HCT116 (cell line): ENCODE measurements at regions not wholly inside any gene's neighbourhood (a gene's known extent, or its start where the extent isn't known, plus 50 kb on each side); places are given as distances from the start of the nearest gene placed in this dataset.

Experiments used
- ATAC-seq: fragments of 200-7000 bp; cut with Tn5 transposase; 2 replicates; pipeline ENCODE4 v1.9.1; 2020; ENCODE audit warnings: mild to moderate bottlenecking, moderate library complexity
- BruUV-seq: library from RNA; stranded (reverse); fragments of 400-500 nt; replicated peaks from 2 replicates; lab custom pipeline; 2021; lab: Mats Ljungman, UMichigan
- CTCF ChIA-PET: fragments of 300-600 bp; sonication (Branson Sonifier 250); formaldehyde crosslinking; loops from one replicate; lab custom pipeline; 2021; ENCODE audit warnings: antibody characterized with exemption; lab: Charles Lee
- POLR2A ChIA-PET: fragments of 300-600, 350-600 bp; sonication (Branson Sonifier 250); formaldehyde crosslinking; loops from one replicate; lab custom pipeline; 2021; ENCODE audit warnings: antibody characterized with exemption; lab: Charles Lee
- RAD21 ChIA-PET, 2 experiments: fragments of 300-600 bp; sonication (Branson Sonifier 250); formaldehyde crosslinking; loops; one replicate each; lab custom pipeline; 2023; ENCODE audit warnings: low total read pairs in 2 of 2; ENCODE audit not compliant: uncharacterized antibody in 2 of 2, unreplicated experiment in 2 of 2, low non-redundant PET in 1 of 2; lab: Charles Lee
- DNase-seq: peaks from one replicate; pipeline ENCODE4 v3.0.0-alpha.2; 2010; ENCODE audit warnings: low read depth, low spot score
- H2AFZ ChIP-seq: fragments of 200-600 bp; shearing (Covaris generic), sonication (generic); 2 replicates; pipeline ENCODE4 v1.6.1; 2017; ENCODE audit warnings: low read depth, mixed run types, mixed read lengths, antibody characterized with exemption, low read length; ENCODE audit not compliant: poor library complexity, severe bottlenecking
- H3K27ac ChIP-seq: 2 replicates; pipeline ENCODE4 v1.5.1; 2012; ENCODE audit warnings: low read depth, low read length
- H3K27me3 ChIP-seq: fragments of 200-600 bp; sonication (generic); 2 replicates; pipeline ENCODE4 v1.6.1; 2016; ENCODE audit warnings: mixed run types, low read length, mixed read lengths; ENCODE audit not compliant: insufficient read depth
- H3K36me3 ChIP-seq, 2 experiments: fragments of 200-500 bp in 1 of 2; fragments of 200-600 bp in 1 of 2; sonication (Bioruptor generic) in 1 of 2; sonication (generic) in 1 of 2; 2 replicates each; pipeline versions ENCODE4 v1.5.1 to v1.6.1; 2014 to 2016; ENCODE audit warnings: low read length in 2 of 2, inconsistent platforms in 1 of 2, mixed read lengths in 1 of 2, mixed run types in 1 of 2; ENCODE audit not compliant: insufficient read depth in 2 of 2, control insufficient read depth in 1 of 2
- H3K4me1 ChIP-seq, 2 experiments: fragments of 200-600 bp in 1 of 2; sonication (generic) in 1 of 2; 2 replicates each; pipeline versions ENCODE4 v1.5.1 to v1.6.1; 2012 to 2017; ENCODE audit warnings: low read length in 2 of 2, inconsistent platforms in 1 of 2, mild to moderate bottlenecking in 1 of 2, mixed read lengths in 1 of 2, mixed run types in 1 of 2, moderate library complexity in 1 of 2; ENCODE audit not compliant: insufficient read depth in 2 of 2, control insufficient read depth in 1 of 2
- H3K4me2 ChIP-seq: fragments of 200-600 bp; sonication (generic); 2 replicates; pipeline ENCODE4 v1.6.1; 2017; ENCODE audit warnings: mixed run types, low read length, mixed read lengths
- H3K4me3 ChIP-seq, 2 experiments: fragments of 200-600 bp in 1 of 2; sonication (generic) in 1 of 2; replicated peaks in 1 of 2; 2 replicates each; pipeline ENCODE4 v1.5.1; 2011 to 2016; ENCODE audit warnings: low read length in 2 of 2, control low read depth in 1 of 2, low read depth in 1 of 2, mild to moderate bottlenecking in 1 of 2, mixed read lengths in 1 of 2, mixed run types in 1 of 2
- H3K79me2 ChIP-seq: fragments of 200-600 bp; sonication (generic); 2 replicates; pipeline ENCODE4 v1.6.1; 2017; ENCODE audit warnings: mild to moderate bottlenecking, mixed run types, low read length, moderate library complexity, mixed read lengths; ENCODE audit not compliant: insufficient read depth
- H3K9ac ChIP-seq: fragments of 200-600 bp; sonication (generic); 2 replicates; pipeline ENCODE4 v1.6.1; 2016; ENCODE audit warnings: low read length, mixed read lengths
- H3K9me2 ChIP-seq: fragments of 200-600 bp; sonication (generic), shearing (Covaris generic); 2 replicates; pipeline ENCODE4 v1.6.1; 2017; ENCODE audit warnings: mixed run types, mild to moderate bottlenecking, moderate library complexity; ENCODE audit not compliant: insufficient read depth
- H3K9me3 ChIP-seq, 2 experiments: fragments of 200-500 bp in 1 of 2; fragments of 200-600 bp in 1 of 2; sonication (Bioruptor generic) in 1 of 2; sonication (generic) in 1 of 2; 2 replicates each; pipeline ENCODE4 v1.6.1; 2014 to 2017; ENCODE audit warnings: low read length in 2 of 2, mixed read lengths in 2 of 2, inconsistent platforms in 1 of 2, low read depth in 1 of 2, mild to moderate bottlenecking in 1 of 2, mixed run types in 1 of 2, moderate library complexity in 1 of 2; ENCODE audit not compliant: control insufficient read depth in 1 of 2, insufficient read depth in 1 of 2
- H4K20me1 ChIP-seq: fragments of 200-600 bp; sonication (generic), shearing (Covaris generic); 2 replicates; pipeline ENCODE4 v1.6.1; 2017; ENCODE audit warnings: mixed run types, mild to moderate bottlenecking, moderate library complexity; ENCODE audit not compliant: insufficient read depth
- CBX3 ChIP-seq: IDR thresholded peaks from 2 replicates; pipeline ENCODE4 v1.6.1; 2012; ENCODE audit warnings: low read depth
- CEBPB ChIP-seq: IDR thresholded peaks from 2 replicates; pipeline ENCODE4 v1.6.1; 2012; ENCODE audit warnings: low read depth
- EGR1 ChIP-seq: IDR thresholded peaks from 2 replicates; pipeline ENCODE4 v1.6.1; 2012; ENCODE audit warnings: low read depth
- ELF1 ChIP-seq: IDR thresholded peaks from 2 replicates; pipeline ENCODE4 v1.6.1; 2012; ENCODE audit warnings: low read depth, borderline replicate concordance
- EZH2 ChIP-seq: fragments of 200-600 bp; sonication (generic); IDR thresholded peaks from 2 replicates; pipeline ENCODE4 v1.6.1; 2017; ENCODE audit warnings: antibody characterized with exemption, mixed run types
- EZH2phosphoT487 ChIP-seq: fragments of 200-600 bp; IDR thresholded peaks from 2 replicates; pipeline ENCODE4 v1.6.1; 2018; ENCODE audit warnings: antibody characterized with exemption, borderline replicate concordance
- JUND ChIP-seq: IDR thresholded peaks from 2 replicates; pipeline ENCODE4 v1.6.1; 2012
- POLR2AphosphoS5 ChIP-seq: IDR thresholded peaks from 2 replicates; pipeline ENCODE4 v1.6.1; 2011; ENCODE audit warnings: mild to moderate bottlenecking, low read depth, low read length, moderate library complexity
- SIN3A ChIP-seq: IDR thresholded peaks from 2 replicates; pipeline ENCODE4 v1.6.1; 2012; ENCODE audit warnings: low read depth
- SP1 ChIP-seq: IDR thresholded peaks from 2 replicates; pipeline ENCODE4 v1.6.1; 2012; ENCODE audit warnings: low read depth
- SRF ChIP-seq: IDR thresholded peaks from 2 replicates; pipeline ENCODE4 v1.6.1; 2012; ENCODE audit warnings: low read depth
- TCF7L2 ChIP-seq: IDR thresholded peaks from 2 replicates; pipeline ENCODE4 v1.7.0; 2011; ENCODE audit warnings: borderline replicate concordance, inconsistent platforms; ENCODE audit not compliant: insufficient read depth, insufficient read length; ENCODE audit errors: extremely low read depth
- ZFX ChIP-seq: fragments of 450-650 bp; IDR thresholded peaks from 2 replicates; pipeline ENCODE4 v1.6.1; 2017
- ZNF274 ChIP-seq: fragments of 200-500 bp; sonication (Bioruptor generic); IDR thresholded peaks from 2 replicates; pipeline ENCODE4 v1.6.1; 2014; ENCODE audit warnings: mild to moderate bottlenecking, low read depth, low read length, inconsistent platforms
- intact Hi-C: fragments of 100-400 bp; cut with micrococcal nuclease; formaldehyde crosslinking; loops from 2 replicates; pipeline ENCODE4 v1.10.0; 2022
- TF ChIP-seq, protein P1 (sequence below), 3 experiments: fragments of 200-600 bp in 1 of 3; sonication (generic) in 1 of 3; IDR thresholded peaks in 2 of 3; conservative IDR thresholded peaks in 1 of 3; 2 replicates each; pipeline ENCODE4 v1.5.1; 2012 to 2017; ENCODE audit warnings: low read depth in 2 of 3, low read length in 2 of 3, antibody characterized with exemption in 1 of 3, borderline replicate concordance in 1 of 3, control low read depth in 1 of 3, mild to moderate bottlenecking in 1 of 3, mixed read lengths in 1 of 3, mixed run types in 1 of 3, moderate library complexity in 1 of 3; ENCODE audit not compliant: insufficient read depth in 1 of 3
- TF ChIP-seq, protein P2 (sequence below): IDR thresholded peaks from 2 replicates; pipeline ENCODE4 v1.6.1; 2012

DNA sequence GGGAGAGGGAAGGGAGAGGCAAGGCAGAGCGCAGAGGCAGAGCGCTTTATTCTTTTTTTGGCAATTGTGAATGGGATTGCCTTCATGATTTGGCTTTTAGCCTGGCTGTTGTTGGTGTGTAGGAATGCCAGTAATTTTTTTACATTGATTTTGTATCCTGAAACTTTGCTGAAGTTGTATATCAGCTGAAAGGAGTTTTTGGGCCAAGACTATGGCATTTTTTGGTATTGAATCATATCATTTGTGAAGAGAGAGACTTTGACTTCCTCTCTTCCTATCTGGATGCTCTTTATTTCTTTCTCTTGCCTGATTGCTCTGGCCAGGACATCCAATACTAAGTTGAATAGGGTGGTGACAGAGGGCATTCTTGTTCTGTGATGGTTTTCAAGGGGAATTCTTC lies 291.3 kb downstream of the REEP3 start:
- H3K9me3 ChIP-seq = no peaks in the 10 kb centered on the region
- H3K4me1 ChIP-seq = no peaks in the 10 kb centered on the region
- no peaks in the 10 kb centered on the region for H3K9me2 ChIP-seq
- H3K79me2 ChIP-seq = no peaks in the 10 kb centered on the region
- BruUV-seq = no TSS peak
- RAD21 ChIA-PET = no interaction called here
- TF ChIP-seq SRF (no peak), JUND (no peak), SIN3A (no peak), CBX3 (no peak), POLR2AphosphoS5 (no peak), SP1 (no peak), ZNF274 (no peak), EZH2phosphoT487 (no peak), ELF1 (no peak), EZH2 (no peak), EGR1 (no peak), CEBPB (no peak), TCF7L2 (no peak), ZFX (no peak)
- TF ChIP-seq, protein P1, sequence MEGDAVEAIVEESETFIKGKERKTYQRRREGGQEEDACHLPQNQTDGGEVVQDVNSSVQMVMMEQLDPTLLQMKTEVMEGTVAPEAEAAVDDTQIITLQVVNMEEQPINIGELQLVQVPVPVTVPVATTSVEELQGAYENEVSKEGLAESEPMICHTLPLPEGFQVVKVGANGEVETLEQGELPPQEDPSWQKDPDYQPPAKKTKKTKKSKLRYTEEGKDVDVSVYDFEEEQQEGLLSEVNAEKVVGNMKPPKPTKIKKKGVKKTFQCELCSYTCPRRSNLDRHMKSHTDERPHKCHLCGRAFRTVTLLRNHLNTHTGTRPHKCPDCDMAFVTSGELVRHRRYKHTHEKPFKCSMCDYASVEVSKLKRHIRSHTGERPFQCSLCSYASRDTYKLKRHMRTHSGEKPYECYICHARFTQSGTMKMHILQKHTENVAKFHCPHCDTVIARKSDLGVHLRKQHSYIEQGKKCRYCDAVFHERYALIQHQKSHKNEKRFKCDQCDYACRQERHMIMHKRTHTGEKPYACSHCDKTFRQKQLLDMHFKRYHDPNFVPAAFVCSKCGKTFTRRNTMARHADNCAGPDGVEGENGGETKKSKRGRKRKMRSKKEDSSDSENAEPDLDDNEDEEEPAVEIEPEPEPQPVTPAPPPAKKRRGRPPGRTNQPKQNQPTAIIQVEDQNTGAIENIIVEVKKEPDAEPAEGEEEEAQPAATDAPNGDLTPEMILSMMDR (IDR thresholded peaks at IDR 0.05 in 2 of 3, conservative IDR thresholded peaks at IDR 0.05 in 1 of 3; ENCODE audit: borderline replicate concordance in 1 of 3, insufficient read depth in 1 of 3, low read depth in 2 of 3, low read length in 2 of 3) = no peak
- TF ChIP-seq, protein P2, sequence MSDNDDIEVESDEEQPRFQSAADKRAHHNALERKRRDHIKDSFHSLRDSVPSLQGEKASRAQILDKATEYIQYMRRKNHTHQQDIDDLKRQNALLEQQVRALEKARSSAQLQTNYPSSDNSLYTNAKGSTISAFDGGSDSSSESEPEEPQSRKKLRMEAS = no peak
- no peaks in the 10 kb centered on the region for H3K27me3 ChIP-seq
- DNase-seq = no peak
- no peaks in the 10 kb centered on the region for H4K20me1 ChIP-seq
- H3K4me3 ChIP-seq = no peak overlapping the region
- H3K4me2 ChIP-seq = no peak overlapping the region
- POLR2A ChIA-PET = no interaction called here
- ATAC-seq = no peak
- intact Hi-C loops = no loop called here
- H3K9ac ChIP-seq = no peak overlapping the region
- H3K27ac ChIP-seq = no peak overlapping the region
- no peaks in the 10 kb centered on the region for H3K36me3 ChIP-seq
- CTCF ChIA-PET = no interaction called here
- no peak overlapping the region for H2AFZ ChIP-seq
